DND-41 (cell line): ENCODE measurements at regions not wholly inside any gene's neighbourhood (a gene's known extent, or its start where the extent isn't known, plus 50 kb on each side); places are given as distances from the start of the nearest gene placed in this dataset.

Experiments used
- ATAC-seq: fragments of 200-7000 bp; cut with Tn5 transposase; 3 replicates; pipeline ENCODE4 v1.9.1; 2021; ENCODE audit warnings: low read depth; ENCODE audit not compliant: insufficient read depth
- DNase-seq: peaks from one replicate; pipeline ENCODE4 v3.0.0-alpha.2; 2020
- H2AFZ ChIP-seq: 2 replicates; pipeline ENCODE4 v1.6.0; 2012; ENCODE audit warnings: low read depth, low read length
- H3K27ac ChIP-seq: 2 replicates; pipeline ENCODE4 v1.5.1; 2012; ENCODE audit warnings: low read length, inconsistent platforms
- H3K27me3 ChIP-seq: fragments of 200-600 bp; sonication (generic); 2 replicates; pipeline ENCODE4 v1.6.0; 2012; ENCODE audit warnings: low read length, mild to moderate bottlenecking, inconsistent platforms; ENCODE audit not compliant: insufficient read depth, poor library complexity
- H3K36me3 ChIP-seq: 2 replicates; pipeline ENCODE4 v1.5.1; 2012; ENCODE audit warnings: low read length, inconsistent platforms; ENCODE audit not compliant: insufficient read depth
- H3K4me1 ChIP-seq: 2 replicates; pipeline ENCODE4 v1.5.1; 2012; ENCODE audit warnings: mild to moderate bottlenecking, low read length; ENCODE audit not compliant: insufficient read depth
- H3K4me2 ChIP-seq: 2 replicates; pipeline ENCODE4 v1.6.0; 2012; ENCODE audit warnings: mild to moderate bottlenecking, moderate library complexity, low read length, inconsistent platforms; ENCODE audit not compliant: insufficient read depth
- H3K4me3 ChIP-seq, 2 experiments: fragments of 200-600 bp in 1 of 2; shearing (Covaris generic) in 1 of 2; 2 replicates each; pipeline ENCODE4 v1.5.1; 2012 to 2016; ENCODE audit warnings: inconsistent platforms in 2 of 2, low read length in 2 of 2, mild to moderate bottlenecking in 2 of 2, low read depth in 1 of 2, moderate library complexity in 1 of 2
- H3K79me2 ChIP-seq: 2 replicates; pipeline ENCODE4 v1.6.0; 2012; ENCODE audit warnings: low read length, inconsistent platforms; ENCODE audit not compliant: insufficient read depth
- H3K9ac ChIP-seq: 2 replicates; pipeline ENCODE4 v1.6.0; 2012; ENCODE audit warnings: low read depth, mild to moderate bottlenecking, inconsistent platforms, low read length, moderate library complexity
- H3K9me3 ChIP-seq: 2 replicates; pipeline ENCODE4 v1.5.1; 2012; ENCODE audit warnings: low read length, moderate library complexity, mild to moderate bottlenecking, inconsistent platforms; ENCODE audit not compliant: insufficient read depth, severe bottlenecking
- H4K20me1 ChIP-seq: 2 replicates; pipeline ENCODE4 v1.6.0; 2012; ENCODE audit warnings: low read length; ENCODE audit not compliant: insufficient read depth
- CTCF ChIP-seq: IDR thresholded peaks from 2 replicates; pipeline ENCODE4 v1.5.1; 2012; ENCODE audit warnings: borderline replicate concordance, low read length, moderate library complexity, mild to moderate bottlenecking; ENCODE audit not compliant: poor library complexity, severe bottlenecking; ENCODE audit errors: extremely low read depth
- EZH2 ChIP-seq: IDR thresholded peaks from 3 replicates; pipeline ENCODE4 v1.6.1; 2012; ENCODE audit warnings: borderline replicate concordance, low read depth, mild to moderate bottlenecking, moderate library complexity, low read length, inconsistent platforms; ENCODE audit not compliant: severe bottlenecking

GRCh38 chr6:168231393-168231957 lies 88.1 kb downstream of the DACT2 start:
- Histone ChIP-seq H3K27me3 (no peaks in the 10 kb centered on the region), H3K4me1 (no peaks in the 10 kb centered on the region), H3K9ac (no peak overlapping the region), H3K9me3 (peaks cover 4% of the 10 kb centered on the region), H3K36me3 (no peaks in the 10 kb centered on the region), H2AFZ (no peak overlapping the region), H3K4me2 (no peak overlapping the region), H3K79me2 (no peaks in the 10 kb centered on the region), H3K27ac (no peak overlapping the region), H4K20me1 (no peaks in the 10 kb centered on the region), H3K4me3 (no peak overlapping the region)
- ATAC-seq (no peak), DNase-seq (no peak)
- TF ChIP-seq CTCF: no peak
- no peak for TF ChIP-seq EZH2

- Histone ChIP-seq H3K27ac (no peak overlapping the region), H3K9me3 (peaks cover 4% of the 10 kb centered on the region), H3K4me3 (no peak overlapping the region), H3K4me1 (no peaks in the 10 kb centered on the region), H3K36me3 (no peaks in the 10 kb centered on the region), H3K4me2 (no peak overlapping the region), H3K9ac (no peak overlapping the region), H3K79me2 (no peaks in the 10 kb centered on the region), H3K27me3 (peaks cover 2% of the 10 kb centered on the region), H4K20me1 (no peaks in the 10 kb centered on the region), H2AFZ (no peak overlapping the region)
- no peak for TF ChIP-seq EZH2
- TF ChIP-seq CTCF: no peak
- ATAC-seq (no peak), DNase-seq (no peak)
These were observed 90.2 kb downstream of the DACT2 start for GRCh38 chr6:168229368-168229752.

- Histone ChIP-seq H3K27me3 (peaks cover 2% of the 10 kb centered on the region), H2AFZ (no peak overlapping the region), H3K79me2 (no peaks in the 10 kb centered on the region), H4K20me1 (no peaks in the 10 kb centered on the region), H3K9me3 (peaks cover 4% of the 10 kb centered on the region), H3K4me1 (no peaks in the 10 kb centered on the region), H3K9ac (no peak overlapping the region), H3K27ac (no peak overlapping the region), H3K4me3 (no peak overlapping the region), H3K4me2 (no peak overlapping the region), H3K36me3 (no peaks in the 10 kb centered on the region)
- DNase-seq (no peak), ATAC-seq (no peak)
- TF ChIP-seq EZH2 (no peak), CTCF (no peak)
These were observed 90.8 kb downstream of the DACT2 start for GRCh38 chr6:168228676-168229367.
